GM23338 (cell line): ENCODE measurements at regions not wholly inside any gene's neighbourhood (a gene's known extent, or its start where the extent isn't known, plus 50 kb on each side); places are given as distances from the start of the nearest gene placed in this dataset.

Experiments
- ATAC-seq: fragments of 200-7000 bp; cut with Tn5 transposase; 3 replicates; pipeline ENCODE4 v1.9.1; 2020
- DNase-seq: peaks from one replicate; pipeline ENCODE4 v3.0.0-alpha.2; 2015; ENCODE audit warnings: low spot score
- H2AFZ ChIP-seq: fragments of 200-600 bp; sonication (generic); 2 replicates; pipeline ENCODE4 v1.8.0; 2016; ENCODE audit warnings: antibody characterized with exemption, mild to moderate bottlenecking, moderate library complexity
- H3F3A ChIP-seq: fragments of 200-600 bp; sonication (generic); replicated peaks from 2 replicates; pipeline ENCODE4 v1.8.0; 2017; ENCODE audit warnings: antibody characterized with exemption, mixed run types, low read depth
- H3K27ac ChIP-seq: fragments of 200-600 bp; sonication (generic); 2 replicates; pipeline ENCODE4 v1.6.1; 2016; ENCODE audit warnings: low read depth
- H3K27me3 ChIP-seq: fragments of 200-600 bp; sonication (generic); 2 replicates; pipeline ENCODE4 v1.8.0; 2016; ENCODE audit warnings: mild to moderate bottlenecking, mixed run types, moderate library complexity; ENCODE audit not compliant: insufficient read depth
- H3K36me3 ChIP-seq: fragments of 200-600 bp; sonication (generic); 2 replicates; pipeline ENCODE4 v1.8.0; 2016; ENCODE audit warnings: mild to moderate bottlenecking; ENCODE audit not compliant: insufficient read depth
- H3K4me1 ChIP-seq: fragments of 200-600 bp; sonication (generic); 2 replicates; pipeline ENCODE4 v1.8.0; 2016; ENCODE audit warnings: mild to moderate bottlenecking, moderate library complexity; ENCODE audit not compliant: insufficient read depth
- H3K4me2 ChIP-seq: fragments of 200-600 bp; sonication (generic); 2 replicates; pipeline ENCODE4 v1.7.1; 2017; ENCODE audit warnings: mixed run types
- H3K4me3 ChIP-seq: fragments of 200-600 bp; sonication (generic); 2 replicates; pipeline ENCODE4 v1.6.1; 2016; ENCODE audit warnings: mixed run types
- H3K79me2 ChIP-seq: fragments of 200-600 bp; sonication (generic); replicated peaks from 2 replicates; pipeline ENCODE4 v1.8.0; 2017; ENCODE audit warnings: mild to moderate bottlenecking; ENCODE audit not compliant: insufficient read depth
- H3K9me2 ChIP-seq: fragments of 200-600 bp; sonication (generic); 2 replicates; pipeline ENCODE4 v1.8.0; 2017; ENCODE audit not compliant: insufficient read depth
- H4K20me1 ChIP-seq: fragments of 200-600 bp; sonication (generic); replicated peaks from 2 replicates; pipeline ENCODE4 v1.8.0; 2017; ENCODE audit warnings: mild to moderate bottlenecking; ENCODE audit not compliant: insufficient read depth
- H3K27ac Mint-ChIP-seq: 2 replicates; pipeline ENCODE4 v1.8.0; 2020; ENCODE audit warnings: inconsistent platforms, mild to moderate bottlenecking, moderate library complexity, mixed read lengths
- H3K27me3 Mint-ChIP-seq: 3 replicates; pipeline ENCODE4 v1.8.0; 2022; ENCODE audit warnings: low read depth, mild to moderate bottlenecking, moderate library complexity, mixed read lengths, inconsistent platforms; ENCODE audit not compliant: insufficient read depth, poor library complexity
- H3K36me3 Mint-ChIP-seq: 3 replicates; pipeline ENCODE4 v1.8.0; 2021; ENCODE audit warnings: low read depth, mild to moderate bottlenecking, inconsistent platforms, moderate library complexity, mixed read lengths
- H3K4me1 Mint-ChIP-seq: 3 replicates; pipeline ENCODE4 v1.8.0; 2020; ENCODE audit warnings: mild to moderate bottlenecking, inconsistent platforms, mixed read lengths
- H3K4me3 Mint-ChIP-seq: 3 replicates; pipeline ENCODE4 v1.8.0; 2021; ENCODE audit warnings: moderate library complexity, mild to moderate bottlenecking, inconsistent platforms, mixed read lengths
- H3K9me3 Mint-ChIP-seq: 3 replicates; pipeline ENCODE4 v1.8.0; 2020; ENCODE audit warnings: moderate library complexity, mild to moderate bottlenecking, inconsistent platforms, mixed read lengths
- CTCF ChIP-seq, 2 experiments: fragments of 200-600 bp in 1 of 2; sonication (generic) in 1 of 2; conservative IDR thresholded peaks; 2 replicates each; pipeline versions ENCODE4 v1.5.1 to v1.6.1; 2016 to 2017; ENCODE audit warnings: antibody characterized with exemption in 2 of 2, low read depth in 2 of 2, mild to moderate bottlenecking in 2 of 2, moderate library complexity in 1 of 2
- ZNF114 ChIP-seq: fragments of 250-450 bp; sonication (Bioruptor Pico); IDR thresholded peaks from 2 replicates; pipeline ENCODE4 v1.5.0; 2020; ENCODE audit warnings: mild to moderate bottlenecking, moderate library complexity
- ZNF331 ChIP-seq: fragments of 250-450 bp; sonication (Bioruptor Pico); IDR thresholded peaks from 2 replicates; pipeline ENCODE4 v1.5.0; 2020; ENCODE audit warnings: low read depth, mild to moderate bottlenecking, moderate library complexity
- ZNF462 ChIP-seq: fragments of 250-450 bp; sonication (Bioruptor Pico); IDR thresholded peaks from 2 replicates; pipeline ENCODE4 v1.5.0; 2020; ENCODE audit warnings: mild to moderate bottlenecking, moderate library complexity

GRCh38 chr17:33858121-33858520 lies 397.0 kb upstream of the CCL2 start:
- peak; percentile 90 for ATAC-seq
- TF ChIP-seq ZNF331 (CRISPR knock-in tag) (no peak), ZNF462 (CRISPR knock-in tag) (peak; percentile 29; the same call in 1 of the 2 replicates)
- peaks cover 18% of the 10 kb centered on the region for H3K9me2 ChIP-seq

GRCh38 chr17:33858682-33859081 lies 396.4 kb upstream of the CCL2 start:
- Histone ChIP-seq H4K20me1 (no peaks in the 10 kb centered on the region; the same call in 1 of the 2 replicates), H3F3A (no peaks in the 10 kb centered on the region), H3K4me3 (0 out of 2 replicates have a peak overlapping the region, but pooled peaks have one; percentile 14), H3K9me2 (peaks cover 13% of the 10 kb centered on the region), H3K4me1 (0 out of 2 replicates have a peak, but pooled peaks cover 7% of the 10 kb centered on the region), H2AFZ (no peak overlapping the region), H3K27me3 (no peaks in the 10 kb centered on the region), H3K79me2 (no peaks in the 10 kb centered on the region), H3K4me2 (no peak overlapping the region), H3K36me3 (no peaks in the 10 kb centered on the region), H3K27ac (no peak overlapping the region)
- TF ChIP-seq ZNF114 (CRISPR knock-in tag) (no peak), CTCF (conservative IDR thresholded peaks at IDR 0.05; ENCODE audit: low read depth in 2 of 2) (peak in 1 of 2 experiments; percentile 15; a peak in 1 of 4 replicates)
- Mint-ChIP-seq H3K27ac (no peak overlapping the region), H3K4me3 (no peak overlapping the region), H3K36me3 (no peaks in the 10 kb centered on the region), H3K4me1 (peaks cover 12% of the 10 kb centered on the region), H3K9me3 (no peaks in the 10 kb centered on the region), H3K27me3 (peaks cover 1% of the 10 kb centered on the region)
- DNase-seq (no peak), ATAC-seq (no peak; the same call in 2 of the 3 replicates)

More at GRCh38 chr17:33858121-33858520, 397.0 kb upstream of the CCL2 start:
- H3K79me2 ChIP-seq = no peaks in the 10 kb centered on the region
- H3K27ac Mint-ChIP-seq = no peak overlapping the region
- no peaks in the 10 kb centered on the region for H3F3A ChIP-seq
- H3K36me3 Mint-ChIP-seq = no peaks in the 10 kb centered on the region
- DNase-seq = peak; percentile 44
- H3K27me3 ChIP-seq = no peaks in the 10 kb centered on the region
- no peaks in the 10 kb centered on the region for H3K36me3 ChIP-seq
- no peaks in the 10 kb centered on the region; the same call in 1 of the 2 replicates for H4K20me1 ChIP-seq
- H3K4me1 ChIP-seq = 0 out of 2 replicates have a peak, but pooled peaks cover 7% of the 10 kb centered on the region
- 0 out of 2 replicates have a peak overlapping the region, but pooled peaks have one; percentile 14 for H3K4me3 ChIP-seq
- no peaks in the 10 kb centered on the region for H3K9me3 Mint-ChIP-seq
- H2AFZ ChIP-seq = no peak overlapping the region
- peak overlapping the region; percentile 57 for H3K4me2 ChIP-seq
- H3K4me3 Mint-ChIP-seq = no peak overlapping the region
- peaks cover 1% of the 10 kb centered on the region for H3K27me3 Mint-ChIP-seq
- peaks cover 12% of the 10 kb centered on the region for H3K4me1 Mint-ChIP-seq
- H3K27ac ChIP-seq = no peak overlapping the region
